H9 (cell line): ENCODE measurements at regions not wholly inside any gene's neighbourhood (a gene's known extent, or its start where the extent isn't known, plus 50 kb on each side); places are given as distances from the start of the nearest gene placed in this dataset.
A peak's percentile ranks its signal among the peaks of the same experiment; 100 is the strongest.

Source experiments
- DNase-seq: peaks from one replicate; pipeline ENCODE4 v3.0.0-alpha.2; 2017
- H2AFZ ChIP-seq: one replicate; pipeline ENCODE4 v1.6.1; 2013; ENCODE audit warnings: mild to moderate bottlenecking, low read length, control low read depth, moderate library complexity
- H2AK5ac ChIP-seq: 2 replicates; pipeline ENCODE4 v1.6.1; 2013; ENCODE audit warnings: low read length, control low read depth, mixed read lengths; ENCODE audit not compliant: insufficient read length
- H2BK120ac ChIP-seq: one replicate; pipeline ENCODE4 v1.6.1; 2013; ENCODE audit warnings: low read depth, mild to moderate bottlenecking, low read length, control low read depth, inconsistent platforms; ENCODE audit not compliant: poor library complexity, severe bottlenecking
- H2BK12ac ChIP-seq: 2 replicates; pipeline ENCODE4 v1.6.1; 2013; ENCODE audit warnings: low read length, control low read depth, mixed read lengths, low read depth; ENCODE audit not compliant: insufficient read length
- H2BK15ac ChIP-seq: 2 replicates; pipeline ENCODE4 v1.6.1; 2013; ENCODE audit warnings: low read depth, low read length, control low read depth
- H2BK20ac ChIP-seq: one replicate; pipeline ENCODE4 v1.6.1; 2013; ENCODE audit warnings: low read depth, mild to moderate bottlenecking, low read length, control low read depth, inconsistent platforms; ENCODE audit not compliant: poor library complexity, severe bottlenecking
- H2BK5ac ChIP-seq: 2 replicates; pipeline ENCODE4 v1.6.1; 2013; ENCODE audit warnings: low read length, control low read depth, mixed read lengths; ENCODE audit not compliant: insufficient read length
- H3K14ac ChIP-seq: 2 replicates; pipeline ENCODE4 v1.6.1; 2013; ENCODE audit warnings: low read length, control low read depth; ENCODE audit not compliant: insufficient read depth
- H3K18ac ChIP-seq: 2 replicates; pipeline ENCODE4 v1.6.1; 2013; ENCODE audit warnings: low read depth, mild to moderate bottlenecking, mixed read lengths, low read length, control low read depth; ENCODE audit not compliant: insufficient read length
- H3K23ac ChIP-seq: 2 replicates; pipeline ENCODE4 v1.6.1; 2013; ENCODE audit warnings: low read length, control low read depth, mixed read lengths, low read depth; ENCODE audit not compliant: insufficient read length
- H3K23me2 ChIP-seq: 2 replicates; pipeline ENCODE4 v1.6.1; 2013; ENCODE audit warnings: low read depth, mild to moderate bottlenecking, mixed read lengths, low read length, control low read depth; ENCODE audit not compliant: insufficient read length, poor library complexity, severe bottlenecking
- H3K27ac ChIP-seq: 2 replicates; pipeline ENCODE4 v1.5.1; 2013; ENCODE audit warnings: low read length, control low read depth, mixed read lengths, low read depth; ENCODE audit not compliant: insufficient read length
- H3K27me3 ChIP-seq: 2 replicates; pipeline ENCODE4 v1.6.1; 2013; ENCODE audit warnings: low read length, control low read depth, inconsistent platforms; ENCODE audit not compliant: insufficient read depth
- H3K4ac ChIP-seq: 2 replicates; pipeline ENCODE4 v1.6.1; 2013; ENCODE audit warnings: low read depth, mild to moderate bottlenecking, control low read depth, inconsistent platforms, low read length, moderate library complexity
- H3K4me1 ChIP-seq: 2 replicates; pipeline ENCODE4 v1.6.1; 2013; ENCODE audit warnings: low read length, control low read depth, inconsistent platforms; ENCODE audit not compliant: insufficient read depth
- H3K4me2 ChIP-seq: 2 replicates; pipeline ENCODE4 v1.6.1; 2013; ENCODE audit warnings: low read length, control low read depth, mixed read lengths; ENCODE audit not compliant: insufficient read length, insufficient read depth
- H3K56ac ChIP-seq: 2 replicates; pipeline ENCODE4 v1.6.1; 2013; ENCODE audit warnings: low read depth, mild to moderate bottlenecking, mixed read lengths, low read length, control low read depth; ENCODE audit not compliant: insufficient read length
- H3K79me1 ChIP-seq: 2 replicates; pipeline ENCODE4 v1.6.1; 2013; ENCODE audit warnings: low read depth, mild to moderate bottlenecking, moderate library complexity, low read length, control low read depth, inconsistent platforms; ENCODE audit not compliant: insufficient read depth, poor library complexity, severe bottlenecking
- H3K79me2 ChIP-seq: 2 replicates; pipeline ENCODE4 v1.6.1; 2013; ENCODE audit warnings: low read length, control low read depth, inconsistent platforms; ENCODE audit not compliant: insufficient read depth
- H3K9ac ChIP-seq: 2 replicates; pipeline ENCODE4 v1.6.1; 2013; ENCODE audit warnings: low read length, control low read depth, mixed read lengths; ENCODE audit not compliant: insufficient read length; ENCODE audit errors: extremely low read depth
- H3K9me3 ChIP-seq: one replicate; pipeline ENCODE4 v1.6.1; 2013; ENCODE audit warnings: low read depth, low read length, inconsistent platforms; ENCODE audit not compliant: control insufficient read depth
- H3T11ph ChIP-seq: one replicate; pipeline ENCODE4 v1.6.1; 2013; ENCODE audit warnings: mild to moderate bottlenecking, low read length, control low read depth, inconsistent platforms
- H4K20me1 ChIP-seq: one replicate; pipeline ENCODE4 v1.6.1; 2013; ENCODE audit not compliant: control insufficient read depth, insufficient read length, insufficient read depth
- H4K5ac ChIP-seq: 2 replicates; pipeline ENCODE4 v1.6.1; 2013; ENCODE audit warnings: low read depth, mild to moderate bottlenecking, mixed read lengths, low read length, control low read depth; ENCODE audit not compliant: insufficient read length
- H4K8ac ChIP-seq: replicated peaks from 2 replicates; pipeline ENCODE4 v1.6.1; 2013; ENCODE audit warnings: low read length, control low read depth, mixed read lengths, low read depth; ENCODE audit not compliant: insufficient read length
- H4K91ac ChIP-seq: 2 replicates; pipeline ENCODE4 v1.6.1; 2013; ENCODE audit warnings: low read depth, mild to moderate bottlenecking, moderate library complexity, mixed read lengths, low read length, control low read depth; ENCODE audit not compliant: insufficient read length
- H3K27ac Mint-ChIP-seq, 3 experiments: 2 replicates in 2 of 3; 3 replicates in 1 of 3; pipeline ENCODE4 v1.8.0; 2020 to 2021; ENCODE audit warnings: mixed read lengths in 3 of 3, mild to moderate bottlenecking in 1 of 3, moderate library complexity in 1 of 3
- H3K27me3 Mint-ChIP-seq: 2 replicates; pipeline ENCODE4 v1.8.0; 2021; ENCODE audit warnings: low read depth, mild to moderate bottlenecking, moderate library complexity, mixed read lengths
- H3K36me3 Mint-ChIP-seq, 3 experiments: 2 replicates in 2 of 3; 3 replicates in 1 of 3; pipeline ENCODE4 v1.8.0; 2020 to 2021; ENCODE audit warnings: low read depth in 3 of 3, mixed read lengths in 3 of 3; ENCODE audit not compliant: insufficient read depth in 1 of 3
- H3K4me1 Mint-ChIP-seq, 2 experiments: 2 replicates each; pipeline ENCODE4 v1.8.0; 2020; ENCODE audit warnings: mixed read lengths in 2 of 2
- H3K4me3 Mint-ChIP-seq, 2 experiments: 2 replicates in 1 of 2; 3 replicates in 1 of 2; pipeline ENCODE4 v1.8.0; 2020 to 2021; ENCODE audit warnings: mild to moderate bottlenecking in 2 of 2, mixed read lengths in 2 of 2, moderate library complexity in 1 of 2
- H3K9me3 Mint-ChIP-seq, 2 experiments: 2 replicates in 1 of 2; 3 replicates in 1 of 2; pipeline ENCODE4 v1.8.0; 2020; ENCODE audit warnings: mild to moderate bottlenecking in 2 of 2, mixed read lengths in 2 of 2, moderate library complexity in 1 of 2
- CTCF ChIP-seq: fragments of 200-600 bp; sonication (generic); conservative IDR thresholded peaks from 3 replicates; pipeline ENCODE4 v1.8.0; 2021; ENCODE audit warnings: antibody characterized with exemption, mild to moderate bottlenecking
- WGBS: extraction: QIAGEN DNeasy Blood & Tissue Kit; methylation state at CpG from one replicate; pipeline ENCODE4 v1.1.7; 2013; ENCODE audit warnings: missing lambda C conversion rate, low lambda C conversion rate, mixed read lengths; ENCODE audit not compliant: insufficient read length; ENCODE audit errors: extremely low coverage; 5-methylcytosine and 5-hydroxymethylcytosine counted together

- H3K4me1 Mint-ChIP-seq, result peaks cover 5 to 13% of the 10 kb centered on the region in 2 experiments; a peak in 3 of 4 replicates
- no peak overlapping the region for H4K5ac ChIP-seq
- H2BK12ac ChIP-seq, result no peak overlapping the region
- no peak overlapping the region for H3K56ac ChIP-seq
- H4K91ac ChIP-seq, result no peak overlapping the region
- H3K27ac ChIP-seq, result no peak overlapping the region
- no peak for TF ChIP-seq CTCF
- H3K27ac Mint-ChIP-seq, result peak overlapping the region in 1 of 3 experiments; percentile 67; a peak in 1 of 7 replicates
- H3K4me2 ChIP-seq, result no peak overlapping the region
- no peaks in the 10 kb centered on the region for H3K9me3 Mint-ChIP-seq
- H3K4me1 ChIP-seq, result peaks cover 5% of the 10 kb centered on the region; the same call in 1 of the 2 replicates
- H2BK20ac ChIP-seq, result no peak overlapping the region
- no peak overlapping the region for H2AK5ac ChIP-seq
- no peaks in the 10 kb centered on the region for H3K36me3 Mint-ChIP-seq
- no peak for DNase-seq
- no peaks in the 10 kb centered on the region for H3K27me3 Mint-ChIP-seq
- H3K4ac ChIP-seq, result no peak overlapping the region
- no peaks in the 10 kb centered on the region for H3K23me2 ChIP-seq
- H2AFZ ChIP-seq, result no peak overlapping the region
- H3K18ac ChIP-seq, result no peak overlapping the region
- no peak overlapping the region for H3K23ac ChIP-seq
- H3K79me2 ChIP-seq, result no peaks in the 10 kb centered on the region
- H3K14ac ChIP-seq, result no peak overlapping the region
- no peak overlapping the region for H3T11ph ChIP-seq
- no peak overlapping the region for H3K9ac ChIP-seq
- H3K4me3 Mint-ChIP-seq, result no peak overlapping the region
- H2BK5ac ChIP-seq, result no peak overlapping the region
- H4K8ac ChIP-seq, result no peak overlapping the region
- no peaks in the 10 kb centered on the region for H3K27me3 ChIP-seq
- H2BK15ac ChIP-seq, result no peak overlapping the region
- no peaks in the 10 kb centered on the region for H3K79me1 ChIP-seq
- H3K9me3 ChIP-seq, result no peaks in the 10 kb centered on the region
- no peak overlapping the region for H2BK120ac ChIP-seq
- no CpG with 5 or more reads among the region's 5 CpGs for WGBS
- H4K20me1 ChIP-seq, result no peaks in the 10 kb centered on the region
Measured at GRCh38 chr4:38411981-38412536, 251.9 kb upstream of the KLF3 start.
